KMS-11 (cell line): ENCODE measurements at regions not wholly inside any gene's neighbourhood (a gene's known extent, or its start where the extent isn't known, plus 50 kb on each side); places are given as distances from the start of the nearest gene placed in this dataset.
"Not testable (repeated sequence)": the region's sequence is repeated elsewhere in the genome, so short reads cannot be mapped to it uniquely, and the experiment has no call there.

ENCODE experiments used
- H2AFZ ChIP-seq: fragments of 200-600 bp; sonication (generic); 2 replicates; pipeline ENCODE4 v1.6.1; 2016; ENCODE audit warnings: antibody characterized with exemption, mixed run types, low read depth
- H3K27ac ChIP-seq: fragments of 200-600 bp; sonication (generic); 2 replicates; pipeline ENCODE4 v1.6.1; 2016; ENCODE audit warnings: mild to moderate bottlenecking, mixed run types
- H3K27me3 ChIP-seq: fragments of 200-600 bp; sonication (generic); 2 replicates; pipeline ENCODE4 v1.6.1; 2017; ENCODE audit warnings: mild to moderate bottlenecking, low read depth, mixed run types, moderate library complexity; ENCODE audit not compliant: insufficient read depth
- H3K36me3 ChIP-seq: fragments of 200-600 bp; sonication (generic); 2 replicates; pipeline ENCODE4 v1.6.1; 2017; ENCODE audit warnings: mild to moderate bottlenecking, mixed run types; ENCODE audit not compliant: insufficient read depth
- H3K4me1 ChIP-seq: fragments of 200-600 bp; sonication (generic); 2 replicates; pipeline ENCODE4 v1.6.1; 2016; ENCODE audit warnings: mild to moderate bottlenecking, low read depth, mixed run types; ENCODE audit not compliant: poor library complexity, severe bottlenecking
- H3K4me2 ChIP-seq: fragments of 200-600 bp; sonication (generic); 2 replicates; pipeline ENCODE4 v1.7.0; 2016; ENCODE audit warnings: mild to moderate bottlenecking, mixed run types
- H3K4me3 ChIP-seq: fragments of 200-600 bp; sonication (generic); IDR thresholded peaks from 2 replicates; pipeline ENCODE4 v1.6.1; 2017; ENCODE audit warnings: low read depth, low read length, mixed read lengths; ENCODE audit not compliant: insufficient read depth
- H3K79me2 ChIP-seq: fragments of 200-600 bp; sonication (generic); 2 replicates; pipeline ENCODE4 v1.6.1; 2016; ENCODE audit warnings: low read depth, mixed run types; ENCODE audit not compliant: insufficient read depth
- H3K9ac ChIP-seq: fragments of 200-600 bp; sonication (generic); 2 replicates; pipeline ENCODE4 v1.6.1; 2016; ENCODE audit warnings: mild to moderate bottlenecking, mixed run types
- H4K20me1 ChIP-seq: fragments of 200-600 bp; sonication (generic); 2 replicates; pipeline ENCODE4 v1.6.1; 2016; ENCODE audit warnings: mild to moderate bottlenecking, mixed run types; ENCODE audit not compliant: insufficient read depth
- CTCF ChIP-seq: fragments of 200-600 bp; sonication (generic); conservative IDR thresholded peaks from 2 replicates; pipeline ENCODE4 v1.6.1; 2017; ENCODE audit warnings: low read depth, mild to moderate bottlenecking, antibody characterized with exemption, low read length, moderate library complexity, mixed read lengths

- no peak overlapping the region for H3K9ac ChIP-seq
- no peak overlapping the region for H3K27ac ChIP-seq
- H3K27me3 ChIP-seq: no peaks in the 10 kb centered on the region
- no peaks in the 10 kb centered on the region for H3K79me2 ChIP-seq
- no peaks in the 10 kb centered on the region for H4K20me1 ChIP-seq
- no peak for TF ChIP-seq CTCF
- H3K4me1 ChIP-seq: peaks cover 18% of the 10 kb centered on the region
- H3K4me3 ChIP-seq: no peak overlapping the region
- no peak overlapping the region for H3K4me2 ChIP-seq
- H2AFZ ChIP-seq: no peak overlapping the region
- no peaks in the 10 kb centered on the region for H3K36me3 ChIP-seq
Measured at GRCh38 chrX:43283187-43283586, 372.9 kb upstream of the MAOA start.

- H3K27ac ChIP-seq, H3K79me2 ChIP-seq, H2AFZ ChIP-seq, H3K4me2 ChIP-seq, H3K4me3 ChIP-seq, H3K36me3 ChIP-seq, H4K20me1 ChIP-seq, H3K27me3 ChIP-seq, H3K4me1 ChIP-seq, H3K9ac ChIP-seq: not testable (repeated sequence)
Measured at GRCh38 chrX:43311625-43312024, 344.5 kb upstream of the MAOA start.

GRCh38 chrX:43313035-43313434, 343.1 kb upstream of the MAOA start:
- Histone ChIP-seq H3K27me3 (no peaks in the 10 kb centered on the region), H3K9ac (no peak overlapping the region), H4K20me1 (no peaks in the 10 kb centered on the region), H3K4me1 (no peaks in the 10 kb centered on the region), H3K27ac (no peak overlapping the region), H3K4me2 (no peak overlapping the region), H2AFZ (no peak overlapping the region), H3K36me3 (no peaks in the 10 kb centered on the region), H3K79me2 (no peaks in the 10 kb centered on the region), H3K4me3 (no peak overlapping the region)
- TF ChIP-seq CTCF: no peak

- no peaks in the 10 kb centered on the region for H3K36me3 ChIP-seq
- no peak overlapping the region for H3K4me3 ChIP-seq
- no peak for TF ChIP-seq CTCF
- H3K79me2 ChIP-seq: no peaks in the 10 kb centered on the region
- H3K27ac ChIP-seq: no peak overlapping the region
- H2AFZ ChIP-seq: no peak overlapping the region
- no peak overlapping the region for H3K9ac ChIP-seq
- H4K20me1 ChIP-seq: no peaks in the 10 kb centered on the region
- no peaks in the 10 kb centered on the region for H3K27me3 ChIP-seq
- no peaks in the 10 kb centered on the region for H3K4me1 ChIP-seq
- no peak overlapping the region for H3K4me2 ChIP-seq
Measured at GRCh38 chrX:43314525-43314924, 341.6 kb upstream of the MAOA start.

GRCh38 chrX:43315622-43316021, 340.5 kb upstream of the MAOA start:
- no peak overlapping the region for H2AFZ ChIP-seq
- no peaks in the 10 kb centered on the region for H3K36me3 ChIP-seq
- no peak overlapping the region for H3K4me3 ChIP-seq
- H3K4me1 ChIP-seq: no peaks in the 10 kb centered on the region
- no peak overlapping the region for H3K9ac ChIP-seq
- no peaks in the 10 kb centered on the region for H4K20me1 ChIP-seq
- no peak overlapping the region for H3K4me2 ChIP-seq
- H3K27me3 ChIP-seq: no peaks in the 10 kb centered on the region
- no peaks in the 10 kb centered on the region for H3K79me2 ChIP-seq
- TF ChIP-seq CTCF: no peak
- H3K27ac ChIP-seq: no peak overlapping the region
